GM12875 (cell line): ENCODE measurements at regions not wholly inside any gene's neighbourhood (a gene's known extent, or its start where the extent isn't known, plus 50 kb on each side); places are given as distances from the start of the nearest gene placed in this dataset.

ENCODE experiments used
- H3K4me3 ChIP-seq: one replicate; pipeline ENCODE4 v1.5.1; 2011; ENCODE audit warnings: low read depth, low read length, control low read depth
- CTCF ChIP-seq: IDR thresholded peaks from 2 replicates; pipeline ENCODE4 v1.5.1; 2011; ENCODE audit warnings: low read depth, mild to moderate bottlenecking, control low read depth, inconsistent platforms, low read length, moderate library complexity, borderline replicate concordance; ENCODE audit not compliant: insufficient read depth

GRCh38 chr5:124679578-124680199 lies 66.8 kb downstream of the ZNF608 start:
- H3K4me3 ChIP-seq, result no peak overlapping the region
- TF ChIP-seq CTCF, result no peak

- TF ChIP-seq CTCF, result no peak
- H3K4me3 ChIP-seq, result no peak overlapping the region
Observed at GRCh38 chr5:124678922-124679519, 67.4 kb downstream of the ZNF608 start.

- H3K4me3 ChIP-seq, result no peak overlapping the region
Observed at GRCh38 chr5:124678468-124678867, 68.0 kb downstream of the ZNF608 start.

GRCh38 chr5:124677374-124678351 lies 68.8 kb downstream of the ZNF608 start:
- no peak for TF ChIP-seq CTCF
- no peak overlapping the region for H3K4me3 ChIP-seq

More at GRCh38 chr5:124678468-124678867, 68.0 kb downstream of the ZNF608 start:
- TF ChIP-seq CTCF, result no peak

GRCh38 chr5:124675931-124676846 lies 70.2 kb downstream of the ZNF608 start:
- no peak overlapping the region for H3K4me3 ChIP-seq
- no peak for TF ChIP-seq CTCF

GRCh38 chr5:124671193-124671592 lies 75.2 kb downstream of the ZNF608 start:
- no peak for TF ChIP-seq CTCF
- no peak overlapping the region for H3K4me3 ChIP-seq
